NCI-H510A treated with DMSO at 0.1 percent for 48 hours (cell line): ENCODE measurements at regions not wholly inside any gene's neighbourhood (a gene's known extent, or its start where the extent isn't known, plus 50 kb on each side); places are given as distances from the start of the nearest gene placed in this dataset.

Experiments
- DNase-seq: peaks from one replicate; lab custom pipeline; 2025; lab: John Stamatoyannopoulos, UW

- DNase-seq: no peak
Observed at GRCh38 chr6:10237298-10238038, 177.4 kb downstream of the TFAP2A start.

- DNase-seq: no peak
Observed at GRCh38 chr6:10235344-10235743, 179.5 kb downstream of the TFAP2A start.

GRCh38 chr6:10230531-10230930 lies 184.3 kb downstream of the TFAP2A start:
- DNase-seq: no peak

- DNase-seq: no peak
Observed at GRCh38 chr6:10223841-10224240, 191.0 kb downstream of the TFAP2A start.

DNA sequence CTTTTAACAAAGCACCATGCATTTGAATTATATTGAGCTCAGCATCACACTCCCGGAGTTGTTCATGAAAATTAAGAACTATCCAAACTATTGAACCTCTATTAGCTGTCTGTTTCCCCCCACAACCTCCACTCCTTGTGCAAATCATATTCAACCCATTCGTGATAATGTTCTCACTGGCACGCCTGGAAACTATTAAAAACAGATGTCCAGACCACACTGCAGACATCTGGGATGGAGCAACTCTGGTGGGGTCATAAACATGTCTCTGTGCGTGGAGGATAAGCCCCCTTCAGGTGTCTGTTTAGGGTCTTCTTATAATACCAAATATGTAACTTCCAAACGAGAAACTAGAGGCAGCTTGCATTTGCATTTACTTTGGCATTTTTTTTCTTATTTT lies 193.7 kb downstream of the TFAP2A start:
- no peak for DNase-seq

- DNase-seq: no peak
Observed at GRCh38 chr6:10219510-10219909, 195.4 kb downstream of the TFAP2A start.

GRCh38 chr6:10217111-10217510 lies 197.8 kb downstream of the TFAP2A start:
- DNase-seq: no peak

GRCh38 chr6:10215326-10216110 lies 199.4 kb downstream of the TFAP2A start:
- no peak for DNase-seq

DNA sequence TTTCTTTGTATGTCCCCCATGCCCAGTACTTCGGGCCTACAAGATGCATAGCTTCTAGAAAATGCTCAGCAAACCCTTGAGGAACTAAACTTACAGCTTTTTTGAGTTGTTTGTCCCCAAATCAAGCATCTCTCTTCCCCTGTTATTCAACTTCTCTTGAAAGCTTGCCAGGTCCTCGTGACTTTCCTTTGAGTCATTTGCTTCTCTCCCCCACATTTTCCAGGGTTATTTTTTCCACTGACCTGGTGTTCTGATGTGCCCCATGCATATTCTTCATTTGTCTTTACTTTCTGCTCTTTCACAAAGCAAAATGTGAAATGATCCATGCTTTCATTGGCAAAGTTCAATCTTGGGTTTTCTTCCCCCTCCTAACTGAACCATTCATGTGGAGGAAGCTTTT lies 204.8 kb downstream of the TFAP2A start:
- no peak for DNase-seq

DNA sequence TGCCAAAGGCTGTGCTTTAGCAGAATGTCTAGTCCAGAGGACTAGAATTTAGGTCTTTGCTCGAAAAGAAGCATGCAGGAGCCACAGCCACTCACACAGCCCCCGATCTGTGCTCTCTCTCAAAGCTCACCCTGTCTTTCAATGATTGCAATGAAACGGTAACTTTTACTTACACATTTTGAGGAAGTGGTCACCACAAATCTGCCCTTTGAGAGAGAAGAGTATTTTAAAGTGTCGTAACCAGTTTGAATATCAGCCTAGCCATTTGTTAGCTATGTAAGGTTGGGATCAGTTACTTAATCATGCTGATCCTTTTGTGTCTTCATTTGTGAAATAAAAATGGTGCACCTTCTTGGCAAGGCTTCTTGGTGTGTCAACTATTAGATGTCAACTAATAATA lies 209.0 kb downstream of the TFAP2A start:
- DNase-seq: no peak

GRCh38 chr6:10205120-10205519 lies 209.8 kb downstream of the TFAP2A start:
- DNase-seq: no peak

- no peak for DNase-seq
Observed at GRCh38 chr6:10203651-10204050, 211.2 kb downstream of the TFAP2A start.

DNA sequence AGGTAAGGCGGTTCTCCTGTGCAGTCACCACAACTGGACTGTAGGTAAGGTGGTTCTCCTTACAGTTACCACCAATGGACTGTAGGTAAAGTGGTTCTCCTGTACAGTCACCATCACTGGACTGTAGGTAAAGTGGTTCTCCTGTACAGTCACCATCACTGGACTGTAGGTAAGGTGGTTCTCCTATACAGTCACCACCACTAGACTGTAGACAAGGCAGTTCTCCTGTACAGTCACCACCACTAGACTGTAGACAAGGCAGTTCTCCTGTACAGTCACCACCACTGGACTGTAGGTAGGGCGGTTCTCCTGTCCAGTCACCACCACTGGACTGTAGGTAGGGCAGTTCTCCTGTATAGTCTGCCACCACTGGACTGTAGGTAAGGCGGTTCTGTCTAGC lies 212.3 kb downstream of the TFAP2A start:
- DNase-seq: no peak

DNA sequence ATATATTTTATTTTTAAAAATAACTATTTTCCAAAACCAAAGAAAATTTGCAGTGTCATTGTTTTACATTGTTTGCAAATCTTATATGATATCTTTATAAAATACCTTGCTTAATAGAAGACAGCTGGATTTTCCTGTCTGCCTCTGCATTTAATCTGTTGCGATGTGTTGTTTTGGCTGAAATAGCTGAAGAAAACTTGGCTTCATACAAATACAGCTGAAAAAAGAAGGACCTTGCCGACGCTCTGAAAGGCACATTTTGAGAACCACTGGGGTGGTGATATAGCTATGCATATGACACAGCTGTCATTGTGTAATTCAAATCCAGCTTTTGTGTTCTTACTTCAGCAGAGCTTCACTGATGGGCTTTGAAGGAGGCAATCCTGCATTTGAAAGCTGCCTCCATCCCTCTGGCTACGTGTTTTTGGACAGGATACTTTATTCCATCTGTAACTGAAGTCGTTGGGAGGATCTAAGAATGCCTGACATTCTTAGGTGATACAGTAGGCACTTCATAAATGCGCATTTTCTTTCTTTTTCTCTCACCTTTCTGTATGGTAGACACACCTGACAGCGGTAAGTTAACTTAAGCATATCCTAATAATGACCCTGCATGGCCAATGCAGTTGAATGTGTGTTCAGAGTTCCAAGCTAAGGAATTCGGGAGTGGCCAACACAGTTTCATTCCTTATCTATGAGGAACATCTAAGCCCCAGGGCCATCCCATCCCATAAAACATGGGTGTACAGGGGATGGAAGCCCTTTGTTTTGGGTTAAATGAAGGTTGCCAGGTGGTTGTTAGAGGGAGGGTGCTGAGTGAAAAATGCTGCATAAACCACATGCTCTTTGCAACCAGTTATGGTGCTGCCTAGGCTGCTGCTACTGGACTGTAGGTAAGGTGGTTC lies 213.0 kb downstream of the TFAP2A start:
- DNase-seq: no peak

DNA sequence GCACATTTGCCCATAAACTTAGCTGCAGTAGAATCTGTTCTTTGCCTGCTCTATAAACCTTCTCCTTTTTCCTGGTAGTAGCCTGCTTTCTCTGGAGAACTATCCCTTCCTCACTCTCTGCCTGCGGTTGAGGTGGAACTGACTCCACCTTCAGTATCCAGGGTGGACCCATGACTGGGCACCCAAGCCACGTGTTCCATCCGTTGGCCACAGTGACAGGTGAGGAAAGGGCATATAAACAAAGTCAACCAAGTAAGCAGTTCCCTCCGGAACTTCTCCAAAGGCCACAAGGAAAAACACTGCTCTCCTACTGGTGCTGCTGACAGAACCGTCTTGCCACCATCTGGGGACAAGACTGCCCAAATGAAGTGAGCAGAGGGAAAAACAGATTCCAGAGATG lies 218.8 kb downstream of the TFAP2A start:
- DNase-seq: no peak

DNA sequence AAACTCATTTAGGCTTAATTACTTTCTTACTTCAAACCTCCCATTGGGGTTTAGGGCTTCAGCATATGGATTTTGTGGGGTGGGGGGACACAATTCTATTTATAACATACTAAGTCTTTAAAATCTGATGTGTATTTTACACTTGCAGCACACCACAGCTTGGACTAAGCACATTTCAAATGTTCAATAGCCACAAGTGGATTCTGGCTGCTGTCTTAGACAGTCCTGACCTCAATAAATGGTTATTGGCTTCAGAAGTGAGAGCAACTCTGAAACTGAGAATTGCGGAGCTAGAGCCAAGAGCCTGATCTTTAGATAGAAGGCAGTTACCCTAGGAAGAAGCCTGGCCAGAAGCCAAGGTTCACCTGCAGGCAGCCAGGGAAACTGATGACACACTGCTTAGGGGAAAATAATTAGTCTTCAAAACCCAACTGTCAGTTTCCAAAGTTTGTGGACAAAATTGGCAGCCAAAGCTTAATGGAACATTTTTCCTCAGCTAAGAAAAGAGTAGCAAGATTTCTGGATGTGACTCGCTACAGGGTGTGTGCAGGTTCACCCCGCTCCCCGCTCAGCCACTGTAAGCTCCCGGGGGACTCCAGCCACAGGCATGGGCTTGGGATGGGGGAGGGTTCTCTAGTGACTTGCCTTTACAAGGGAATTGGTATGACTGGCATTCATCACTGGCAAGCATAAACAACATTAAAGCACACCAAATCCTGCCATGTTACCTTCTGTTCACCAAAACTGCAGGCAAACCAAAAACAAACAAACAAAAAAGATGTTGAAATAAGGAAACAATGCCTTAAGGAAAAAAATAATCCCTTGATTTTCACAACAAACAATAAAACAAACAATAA lies 219.8 kb downstream of the TFAP2A start:
- DNase-seq: no peak

- DNase-seq: no peak
Observed at GRCh38 chr6:10193321-10193720, 221.6 kb downstream of the TFAP2A start.

GRCh38 chr6:10190042-10190441 lies 224.8 kb downstream of the TFAP2A start:
- no peak for DNase-seq

GRCh38 chr6:10184371-10185227 lies 230.3 kb downstream of the TFAP2A start:
- DNase-seq: no peak
